ENCODE measurements at regions not wholly inside any gene's neighbourhood (a gene's known extent, or its start where the extent isn't known, plus 50 kb on each side); places are given as distances from the start of the nearest gene placed in this dataset.

DNA sequence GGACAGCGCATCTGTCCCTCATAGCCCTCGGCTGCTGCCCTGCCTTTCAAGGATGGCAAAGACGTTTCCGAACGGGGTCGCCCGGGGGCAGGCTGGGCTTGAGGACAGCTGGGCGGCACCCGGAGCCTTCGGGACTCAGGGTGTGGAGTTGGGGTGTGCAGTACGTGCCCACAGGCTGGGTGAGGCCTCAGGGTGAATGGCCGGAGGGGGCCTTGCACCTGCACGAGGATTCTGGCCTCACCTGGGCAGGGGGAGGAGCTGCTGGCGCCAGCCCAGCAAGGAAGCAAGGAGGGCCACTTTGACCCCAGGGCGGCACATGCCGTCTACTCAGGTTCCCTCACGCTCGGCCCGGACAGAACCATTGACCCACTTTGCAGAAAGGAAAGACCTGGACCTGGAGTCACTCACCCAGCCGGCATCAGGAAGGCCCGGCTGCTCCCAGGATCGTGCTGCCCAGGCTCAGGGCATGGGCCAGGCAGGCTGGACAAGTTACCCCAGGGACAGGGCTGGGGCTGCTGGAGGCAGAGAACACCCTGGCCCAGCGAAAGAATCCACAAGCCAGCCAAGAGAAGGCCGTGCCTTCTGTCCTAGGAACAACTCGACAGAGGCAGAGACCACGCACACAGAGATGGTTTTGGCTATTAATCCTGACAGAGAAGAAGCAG, 65.1 kb upstream of the TTC34 start:
- no peak for DNase-seq

DNA sequence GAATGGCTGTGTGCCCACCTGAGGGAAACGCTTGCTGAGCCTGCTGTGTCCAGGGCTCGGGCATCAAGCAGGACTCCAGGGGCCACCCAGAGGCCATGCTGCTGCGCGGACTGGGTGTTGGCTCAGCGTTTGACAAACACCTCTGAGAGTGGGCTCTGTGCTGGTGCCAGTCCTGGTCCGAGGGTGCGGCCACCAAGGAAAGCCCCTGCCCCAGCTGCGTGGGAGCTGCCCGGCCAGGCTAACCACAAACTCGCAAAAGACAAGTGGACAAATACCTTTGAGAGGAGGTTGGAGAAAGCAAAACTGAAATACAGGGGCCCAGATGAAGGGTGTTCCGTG, 65.6 kb upstream of the TTC34 start:
- DNase-seq: no peak

DNA sequence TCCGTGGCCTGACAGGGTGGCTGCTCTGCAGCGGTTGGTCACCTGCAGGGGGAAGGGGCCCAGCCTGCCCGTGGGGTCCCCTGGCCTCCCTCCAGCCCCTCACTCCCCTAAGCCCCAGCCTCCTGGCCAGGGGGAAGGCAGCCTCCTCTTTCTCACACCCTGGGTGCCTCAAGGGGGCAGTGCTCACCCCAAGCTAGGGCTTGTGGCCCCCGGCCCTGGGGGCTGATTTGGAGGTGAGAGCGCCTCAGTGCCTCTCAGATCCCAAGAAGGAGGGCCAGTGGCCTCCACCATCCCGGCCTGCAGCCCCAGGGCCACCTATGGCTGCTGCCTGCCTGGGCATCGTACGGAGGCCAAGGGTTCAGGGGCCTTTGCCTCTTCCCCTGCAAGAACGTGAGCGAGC, 66.4 kb upstream of the TTC34 start:
- DNase-seq: no peak

DNA sequence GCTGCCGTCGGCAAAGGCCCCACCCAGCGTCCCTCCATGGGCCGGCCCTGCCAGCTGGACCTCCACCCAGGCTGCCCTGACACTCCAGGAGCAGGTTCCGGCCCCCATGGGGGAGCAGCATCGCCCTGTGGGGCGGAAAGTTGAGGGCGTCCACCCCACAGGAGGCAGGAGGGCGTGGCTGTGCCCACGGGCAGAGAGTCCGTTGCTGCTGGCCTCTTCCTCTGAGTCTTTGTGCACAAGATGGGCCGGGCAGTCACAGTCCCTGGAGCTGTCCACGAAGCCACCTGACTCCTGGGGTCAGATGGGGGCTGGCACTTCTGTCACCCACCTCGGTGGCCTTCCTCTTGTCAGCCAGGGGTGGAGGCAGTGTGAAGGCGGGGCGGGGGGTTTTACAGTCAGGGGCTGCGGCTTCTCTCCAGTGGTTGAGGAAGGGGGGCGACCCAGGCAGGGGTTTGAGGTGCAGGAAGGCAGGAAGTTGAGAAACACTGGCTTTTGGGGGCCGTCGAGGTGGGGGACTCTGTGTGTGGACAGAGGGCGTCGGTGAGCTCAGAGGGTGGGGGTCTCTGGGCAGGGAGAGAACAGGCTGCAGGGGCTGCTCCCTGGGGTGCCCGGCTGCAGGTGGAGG, 67.2 kb upstream of the TTC34 start:
- DNase-seq: no peak

DNA sequence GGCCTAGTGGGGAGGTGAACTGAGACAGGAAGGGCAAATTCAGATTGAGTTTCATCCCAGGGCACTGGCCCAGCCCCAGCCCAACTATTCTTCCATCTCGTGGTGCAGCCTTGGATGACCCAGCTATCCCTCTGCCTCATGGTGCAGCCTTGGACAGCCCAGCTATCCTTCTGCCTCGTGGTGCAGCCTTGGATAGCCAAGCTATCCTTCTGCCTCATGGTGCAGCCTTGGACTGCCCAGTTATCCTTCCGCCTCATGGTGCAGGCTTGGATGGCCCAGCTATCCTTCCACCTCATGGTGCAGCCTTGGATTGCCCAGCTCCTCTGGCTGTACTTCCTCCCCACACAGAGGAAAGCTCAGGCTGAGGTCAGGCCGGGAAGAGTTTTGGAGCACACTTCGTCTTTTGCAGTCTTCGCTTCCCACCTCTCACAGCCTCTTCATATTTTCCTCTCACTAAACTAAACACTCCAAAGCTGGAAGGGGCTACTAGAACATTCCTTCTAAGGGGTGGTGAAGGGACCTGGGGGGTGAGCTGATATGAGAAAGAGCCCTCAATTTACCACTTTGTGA, 69.8 kb upstream of the TTC34 start:
- no peak for DNase-seq

DNA sequence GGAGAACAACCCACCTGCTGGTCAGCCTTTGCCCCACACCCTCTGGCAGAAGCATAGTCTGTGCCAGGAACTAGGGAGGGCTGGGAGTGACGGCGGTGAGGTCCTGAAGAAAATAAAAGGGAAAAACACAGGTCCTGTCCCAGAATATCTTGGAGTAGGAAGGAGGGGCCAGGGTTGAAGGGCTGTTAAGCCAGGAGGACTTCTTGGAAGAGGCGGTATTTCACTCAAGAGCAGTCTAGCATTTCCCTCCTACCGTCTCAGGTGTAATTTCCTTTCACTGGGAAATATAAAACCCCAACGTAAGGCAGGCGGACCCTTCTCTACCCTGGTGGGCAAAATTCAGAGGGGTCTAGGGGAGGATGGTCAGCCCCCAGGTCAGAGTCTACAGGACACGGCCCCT, 72.7 kb upstream of the TTC34 start:
- DNase-seq: no peak

DNA sequence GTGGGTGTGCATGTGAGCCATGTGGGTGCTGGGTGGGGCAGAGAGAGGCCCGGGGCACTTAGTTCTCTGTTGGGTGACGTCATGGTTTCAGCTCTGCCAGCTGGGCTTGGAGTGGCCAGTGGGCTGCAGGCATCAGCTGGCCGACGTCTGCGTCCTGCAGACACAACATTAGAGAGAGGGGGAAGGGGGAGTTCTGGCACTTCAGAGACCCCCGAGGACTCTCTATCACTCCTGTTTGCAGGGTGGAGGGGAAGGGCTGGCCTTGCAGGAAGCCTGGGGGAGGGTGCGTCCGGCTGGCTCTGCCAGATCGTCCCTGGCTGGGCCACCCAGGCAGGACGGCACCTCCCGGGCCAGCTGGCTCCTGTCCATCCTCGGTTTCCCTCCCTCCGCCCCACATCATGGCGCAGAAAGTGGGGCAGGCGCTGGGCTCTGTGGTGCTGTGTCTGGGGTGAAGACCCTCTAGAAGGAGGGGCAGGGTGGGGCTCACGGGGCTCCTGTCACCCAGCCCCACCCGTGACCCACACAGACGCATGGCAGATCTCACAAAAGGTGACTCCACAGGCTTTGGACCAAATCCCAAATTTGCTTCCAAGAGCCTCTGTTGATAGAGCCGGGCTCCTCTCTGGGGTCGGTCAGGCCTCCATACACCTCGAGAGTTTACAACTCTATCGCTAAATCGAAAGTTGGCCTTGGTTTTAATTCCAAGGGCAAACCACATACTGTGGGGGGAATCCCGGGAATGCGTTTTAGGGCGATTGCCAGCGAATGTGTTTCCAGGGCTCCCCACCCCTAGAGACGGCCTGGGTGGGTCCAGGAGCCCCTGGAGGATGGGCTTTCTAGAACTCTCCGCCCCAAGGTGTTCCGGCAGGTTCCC, 73.4 kb upstream of the TTC34 start:
- DNase-seq: no peak

DNA sequence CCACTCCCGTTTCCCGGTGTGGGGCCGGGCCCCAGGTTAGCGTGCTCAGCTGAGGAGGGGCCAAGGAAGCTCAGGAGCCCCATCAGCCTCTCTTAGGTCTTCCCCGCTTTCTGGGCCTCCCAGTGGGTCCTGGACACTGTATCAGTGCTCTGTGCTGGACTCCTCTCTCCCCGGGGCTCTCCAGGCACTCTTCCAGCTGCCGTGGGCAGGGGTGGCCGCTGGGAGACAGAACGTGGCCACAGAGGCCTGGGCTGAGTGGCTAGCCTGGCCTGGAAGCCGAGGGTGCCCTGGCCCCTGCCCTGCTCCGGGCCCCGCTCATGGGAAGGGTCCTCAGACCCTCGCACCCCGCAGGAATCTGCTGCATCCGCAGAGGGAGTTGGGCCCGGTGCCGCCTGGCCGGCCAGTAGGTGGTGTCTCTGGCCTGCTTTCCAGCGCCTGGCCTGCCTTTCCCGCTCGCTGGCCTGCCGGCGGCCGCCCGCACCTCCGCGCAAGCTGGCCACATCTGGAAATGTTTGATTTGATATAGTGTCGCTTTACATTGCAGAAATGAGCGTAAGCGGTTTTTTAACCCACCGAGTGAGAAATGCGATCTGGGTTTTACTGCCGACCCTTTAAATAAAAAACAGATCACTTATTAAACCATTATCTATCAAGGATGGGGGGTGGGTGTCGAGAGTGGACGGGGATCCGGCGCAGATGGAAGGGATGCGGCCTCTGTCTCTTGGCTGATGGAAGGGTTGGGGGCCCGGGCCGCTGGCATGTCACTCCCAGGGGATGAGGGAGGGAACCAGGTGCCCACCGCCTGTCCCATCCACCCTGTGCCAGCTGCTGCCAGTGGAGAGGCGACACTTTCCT, 74.4 kb upstream of the TTC34 start:
- no peak for DNase-seq

DNA sequence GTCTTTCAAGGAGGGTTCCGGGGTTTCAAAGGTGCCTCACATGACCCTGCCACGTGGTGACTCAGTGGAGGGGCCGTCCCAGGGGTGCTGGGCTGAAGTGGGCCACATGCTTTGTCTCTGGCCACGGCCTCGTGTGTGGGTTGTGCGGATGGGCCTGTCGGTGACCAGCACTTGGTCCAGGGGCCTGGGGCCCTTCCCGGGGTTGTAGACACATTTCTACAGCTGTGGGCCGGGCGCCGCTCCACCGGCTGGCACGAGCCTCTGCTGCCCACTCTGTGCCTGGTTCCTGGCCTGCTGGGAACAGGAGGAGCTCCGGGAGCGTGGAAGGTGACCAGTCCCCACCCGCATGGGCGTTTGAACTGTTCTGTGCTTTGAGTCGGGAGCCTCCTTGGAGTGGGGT, 75.4 kb upstream of the TTC34 start:
- no peak for DNase-seq

DNA sequence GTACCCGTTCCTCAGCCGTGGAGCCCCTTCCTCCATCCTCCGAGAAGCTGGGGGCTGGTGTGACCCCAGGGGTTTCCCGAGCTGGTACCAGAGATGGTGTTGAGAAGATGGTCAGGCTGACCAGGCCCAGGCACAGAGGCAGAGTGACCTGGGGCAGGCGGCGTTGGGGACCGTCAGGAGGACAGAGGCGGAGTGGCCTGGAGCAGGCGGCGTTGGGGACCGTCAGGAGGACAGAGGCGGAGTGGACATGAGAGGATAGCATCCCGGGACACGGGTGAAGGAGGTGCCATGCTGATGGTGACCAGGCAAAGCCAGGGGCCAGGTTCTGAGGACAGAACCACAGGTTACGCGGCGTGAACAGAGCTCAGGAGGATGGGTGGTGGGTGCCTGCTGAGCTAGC, 75.9 kb upstream of the TTC34 start:
- DNase-seq: no peak

DNA sequence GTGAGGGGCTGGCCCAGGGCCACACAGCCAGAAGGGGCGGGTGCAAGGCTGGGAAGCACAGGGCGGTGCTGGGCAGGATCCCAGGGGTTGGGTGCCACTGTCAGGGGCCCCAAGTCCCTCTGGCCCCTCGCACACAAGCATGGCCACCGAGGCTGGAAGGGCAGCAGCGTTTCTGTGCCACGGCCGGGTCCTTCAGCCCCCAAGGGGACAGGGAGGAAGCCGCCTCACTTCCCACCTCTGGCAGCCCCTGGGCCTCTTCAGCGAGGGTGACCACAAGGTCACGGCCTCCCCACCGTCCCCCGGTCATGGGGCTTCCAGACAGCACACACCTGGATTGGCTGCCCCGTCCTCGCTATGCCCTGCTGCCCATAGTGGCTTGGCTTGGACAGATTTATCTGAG, 77.1 kb upstream of the TTC34 start:
- DNase-seq: no peak

DNA sequence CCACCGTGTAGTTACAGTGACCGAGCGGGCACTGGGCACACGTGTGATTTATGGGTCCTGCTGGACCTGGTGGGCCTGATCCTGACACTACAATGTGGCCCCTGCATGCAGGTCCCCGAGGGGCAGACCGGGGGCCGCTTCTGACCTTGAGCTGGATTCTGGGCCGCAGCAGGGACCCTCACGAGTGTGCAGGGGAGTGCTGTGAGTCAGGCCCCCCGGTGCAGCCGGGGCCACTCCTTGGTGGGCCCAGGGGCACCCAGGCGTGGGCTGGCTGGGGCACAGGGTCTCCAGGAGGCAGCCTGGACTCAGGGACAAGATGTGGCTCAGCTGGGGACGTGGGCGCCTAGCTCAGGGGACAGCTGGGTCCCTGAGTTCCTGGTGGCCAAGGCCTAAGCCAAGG, 77.5 kb upstream of the TTC34 start:
- DNase-seq: no peak

DNA sequence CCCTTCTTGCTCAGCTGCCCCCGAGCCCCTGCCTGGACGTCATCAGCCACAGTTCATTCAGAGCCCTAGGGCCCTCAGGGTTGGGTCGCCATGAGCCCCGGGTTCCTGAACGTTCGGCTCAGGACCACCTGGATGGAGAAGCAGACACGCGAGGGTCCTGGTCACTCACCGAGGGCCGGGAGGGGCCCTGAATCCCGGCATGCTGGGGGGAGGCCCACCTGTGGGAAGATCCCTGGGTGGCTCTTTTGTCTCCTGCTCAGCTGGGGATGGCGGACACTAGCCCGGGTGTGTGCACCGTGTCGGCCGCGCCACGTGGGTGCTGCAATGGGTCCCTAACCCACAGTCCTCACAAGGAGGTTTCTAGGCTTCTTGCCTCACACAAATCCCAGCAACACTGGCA, 78.1 kb upstream of the TTC34 start:
- DNase-seq: no peak

DNA sequence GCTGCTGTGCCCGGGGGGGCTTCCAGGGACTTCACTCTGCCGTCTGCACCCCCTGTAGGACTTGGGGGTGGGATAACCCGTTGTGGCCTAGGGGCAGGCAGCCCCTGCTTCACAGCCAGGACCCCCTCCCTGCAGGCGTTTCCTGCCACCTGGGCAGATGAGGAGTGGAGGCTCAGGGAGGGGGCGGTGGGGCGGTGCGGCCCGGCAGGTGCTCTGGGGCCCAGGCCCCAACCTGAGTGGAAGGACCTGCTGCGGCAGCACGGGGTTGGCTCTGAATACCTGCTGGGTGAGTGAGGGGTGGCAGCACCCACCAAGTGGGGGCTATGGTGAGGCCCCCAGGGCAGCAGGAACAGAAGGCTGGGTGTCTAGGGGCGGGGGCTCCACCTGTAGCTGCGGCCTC, 78.6 kb upstream of the TTC34 start:
- no peak for DNase-seq

DNA sequence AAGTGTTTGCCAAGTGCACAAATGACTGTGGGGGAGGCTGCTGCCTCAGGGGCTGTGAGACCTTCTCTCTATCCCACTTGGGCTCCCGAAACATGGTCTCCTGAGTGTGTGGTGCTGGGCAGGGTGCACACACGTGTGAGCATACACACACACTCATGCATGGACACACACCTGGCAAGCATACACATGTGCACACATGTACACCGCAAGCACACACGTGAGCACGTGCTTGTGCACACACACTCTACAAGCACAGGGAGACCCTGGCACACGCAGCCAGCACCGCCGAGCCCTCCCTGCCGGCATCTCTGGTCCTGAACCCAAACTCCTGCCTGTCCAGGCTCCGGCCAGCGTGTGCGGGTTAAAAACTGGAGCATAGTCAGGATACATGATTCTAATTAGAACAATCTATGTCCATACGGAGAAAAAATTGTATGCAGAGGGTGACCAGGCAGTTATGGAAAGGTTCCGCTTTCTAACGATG, 79.4 kb upstream of the TTC34 start:
- no peak for DNase-seq

DNA sequence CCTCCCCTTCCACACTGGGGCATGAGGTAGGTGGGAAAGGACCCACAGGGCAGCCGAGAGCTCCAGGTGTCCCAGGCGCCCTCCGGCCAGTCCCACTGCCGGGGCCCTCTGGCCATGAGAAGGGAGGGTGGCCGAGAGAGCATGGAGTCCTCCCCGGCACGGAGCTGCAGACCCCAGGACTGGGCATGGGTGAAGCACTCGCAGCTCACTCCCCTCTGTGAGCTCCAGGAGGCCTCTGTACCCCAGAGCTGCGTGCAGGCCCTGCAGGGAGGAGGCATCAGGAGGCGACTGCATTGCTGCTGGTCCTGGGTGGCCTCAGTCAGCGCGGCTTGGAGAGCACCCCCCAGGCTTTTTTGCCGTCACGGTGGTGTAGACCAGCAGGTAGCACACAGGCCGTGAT, 80.1 kb upstream of the TTC34 start:
- DNase-seq: no peak

DNA sequence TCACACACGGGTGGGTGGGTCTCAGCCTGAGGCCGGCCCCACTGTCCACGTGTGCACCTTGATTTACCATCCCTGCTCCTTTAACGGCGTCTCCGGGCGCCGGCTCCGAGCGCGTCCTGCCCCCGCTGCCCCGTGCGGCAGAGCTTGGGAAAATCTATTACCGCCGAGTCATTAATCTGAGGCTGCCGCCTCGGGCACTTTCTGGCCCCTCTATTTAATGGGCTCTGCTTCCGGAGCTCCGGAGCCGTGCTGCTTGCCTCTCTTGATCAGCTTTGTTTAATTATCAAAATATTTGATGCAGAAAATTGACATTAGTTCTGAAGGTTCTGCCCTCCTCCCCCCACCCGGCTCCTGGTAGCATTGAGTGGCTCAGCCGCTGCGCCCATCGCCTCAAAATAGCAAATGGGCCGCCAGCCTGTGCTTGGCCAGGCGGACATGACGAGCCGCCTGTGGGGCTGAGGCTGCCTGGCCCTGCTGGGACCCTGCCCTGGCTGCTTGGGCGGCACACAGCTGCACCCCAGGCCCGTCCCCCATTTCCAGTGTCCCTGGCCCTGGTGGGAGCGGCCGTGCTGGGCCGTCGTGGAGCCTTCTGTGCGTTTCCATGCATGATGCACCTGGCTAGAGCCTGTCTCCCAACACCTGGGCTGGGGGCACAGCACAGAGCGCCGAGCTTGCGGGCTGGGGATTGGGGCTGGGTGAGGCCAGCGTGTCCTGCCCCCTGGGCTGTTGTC, 81.6 kb upstream of the TTC34 start:
- DNase-seq: no peak

DNA sequence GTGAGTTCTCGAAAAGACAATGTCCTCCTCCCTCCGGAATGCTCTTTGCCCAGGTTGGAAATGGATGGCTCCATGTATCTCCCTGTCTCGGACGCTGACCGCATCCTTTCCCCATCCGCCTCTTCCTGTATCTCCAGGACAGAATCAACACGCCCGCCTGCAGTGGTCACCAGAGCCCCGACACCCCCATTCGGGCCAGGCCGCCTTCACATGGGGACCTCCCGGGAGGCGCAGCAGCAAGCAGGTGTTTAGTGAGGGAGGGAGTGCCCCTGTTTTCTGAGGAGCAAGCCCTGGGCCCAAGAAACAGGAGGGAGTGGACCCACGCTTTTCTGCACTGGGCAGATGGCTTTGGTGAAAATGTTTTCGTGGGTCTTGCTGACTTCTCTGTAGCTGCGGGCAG, 83.5 kb upstream of the TTC34 start:
- DNase-seq: no peak

DNA sequence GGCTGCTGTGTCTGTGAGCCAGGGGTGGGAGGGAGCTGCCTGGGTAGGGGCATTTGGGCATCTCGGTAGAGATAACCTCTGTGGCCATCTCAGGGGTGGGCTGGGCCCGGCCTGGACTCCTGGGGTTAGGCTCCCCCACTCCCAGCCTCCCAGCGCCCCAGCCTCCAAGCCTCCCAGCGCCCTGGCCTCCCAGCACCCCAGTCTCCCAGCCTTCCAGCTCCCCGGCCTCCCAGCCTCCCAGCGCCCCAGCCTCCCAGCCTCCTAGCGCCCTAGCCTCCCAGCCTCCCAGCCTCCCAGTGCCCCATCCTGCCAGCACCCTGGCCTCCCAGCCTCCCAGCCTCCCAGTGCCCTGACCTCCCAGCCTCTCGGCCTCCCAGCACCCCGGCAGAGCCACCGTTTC, 85.1 kb upstream of the TTC34 start:
- no peak for DNase-seq

DNA sequence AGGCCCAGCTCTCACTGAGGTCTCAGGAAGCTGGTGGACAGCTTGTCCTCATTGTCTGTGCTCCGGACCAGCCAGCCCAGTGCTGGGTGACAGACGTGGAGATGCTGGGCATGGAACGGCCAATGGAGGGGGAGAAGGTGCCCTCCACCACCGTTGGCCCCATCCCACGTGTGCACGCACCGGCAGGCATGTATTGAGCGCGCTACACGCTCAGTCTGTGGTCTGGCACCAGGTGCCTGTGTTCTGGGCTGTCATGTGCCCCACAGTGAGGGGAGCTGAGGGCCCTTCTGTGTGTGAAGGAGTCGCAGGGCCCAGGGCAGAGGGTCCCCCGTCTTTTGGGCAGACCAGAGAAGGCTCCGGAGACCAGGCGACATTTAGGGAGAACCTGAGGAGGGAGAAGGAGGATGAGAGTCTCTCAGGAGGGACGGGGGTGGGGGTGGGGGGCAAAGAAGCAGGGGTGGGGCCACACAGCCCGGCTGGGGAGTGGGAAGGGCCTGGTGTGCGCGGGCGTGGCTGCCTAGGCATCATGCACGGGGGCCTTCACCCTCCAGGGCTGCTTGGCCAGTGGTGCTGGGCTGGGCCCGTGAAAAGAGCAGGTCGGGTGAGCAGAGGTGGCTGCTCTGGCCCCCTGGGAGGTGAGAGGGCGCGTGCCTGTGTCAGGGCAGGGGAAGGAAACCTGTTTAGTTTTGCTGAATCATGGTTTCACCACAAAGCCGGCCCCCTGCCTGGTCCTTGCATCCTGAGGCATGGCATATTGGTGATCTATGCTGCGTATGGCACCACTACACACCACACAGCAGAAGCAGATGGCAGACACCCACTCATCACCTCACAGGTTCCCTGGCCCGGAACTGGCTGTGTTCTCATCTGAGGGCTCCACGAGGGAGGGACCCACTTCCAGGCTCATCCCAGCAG, 86.7 kb upstream of the TTC34 start:
- DNase-seq: no peak

DNA sequence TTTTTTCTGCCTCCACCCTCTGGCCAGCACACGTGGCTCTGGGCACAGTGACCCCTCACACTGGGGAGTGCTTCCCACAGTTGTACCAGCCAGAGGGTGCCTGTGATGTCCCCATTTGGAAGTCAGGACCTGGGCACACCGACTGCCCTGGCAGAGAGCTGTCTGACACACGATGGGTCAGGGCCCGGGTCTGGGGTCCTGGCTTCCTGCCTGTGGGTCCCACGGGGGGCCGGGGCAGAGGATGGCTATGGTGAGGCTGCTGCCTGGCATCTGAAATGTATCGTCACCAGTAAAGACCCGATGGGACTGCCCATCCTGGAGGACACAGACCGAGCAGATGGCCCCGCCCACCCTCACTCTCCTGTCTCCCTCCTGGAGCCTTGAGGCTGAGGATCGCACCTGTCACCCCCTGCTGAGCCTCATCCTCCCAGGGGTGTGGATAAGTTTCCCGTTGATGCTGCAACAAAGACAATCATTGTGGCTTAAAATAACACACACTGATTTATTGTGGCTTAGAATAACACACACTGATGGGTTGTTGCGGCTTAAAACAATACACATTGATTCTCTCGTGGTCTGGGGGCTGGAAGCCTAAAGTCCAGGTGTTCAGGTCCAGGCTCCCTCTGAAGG, 88.8 kb upstream of the TTC34 start:
- DNase-seq: no peak
